Liver (tissue), 8 donors: ENCODE measurements at regions not wholly inside any gene's neighbourhood (a gene's known extent, or its start where the extent isn't known, plus 50 kb on each side); places are given as distances from the start of the nearest gene placed in this dataset.

Experiments used
- DNase-seq: peaks from one replicate; pipeline ENCODE4 v3.0.0-alpha.2; 2017; ENCODE audit warnings: low spot score
- H3K27ac ChIP-seq, 2 donors: one replicate each; pipeline ENCODE4 v1.7.0; 2013; ENCODE audit warnings: inconsistent platforms in 2 of 2, low read length in 2 of 2, control low read depth in 1 of 2, low read depth in 1 of 2, mild to moderate bottlenecking in 1 of 2
- H3K27me3 ChIP-seq, 4 donors: one replicate each; pipeline versions ENCODE4 v1.6.1 to v1.7.0; 2013; ENCODE audit warnings: low read length in 3 of 4, inconsistent platforms in 1 of 4, mild to moderate bottlenecking in 1 of 4, moderate library complexity in 1 of 4; ENCODE audit not compliant: control insufficient read depth in 4 of 4, insufficient read depth in 4 of 4
- H3K36me3 ChIP-seq, 4 donors: one replicate each; pipeline versions ENCODE4 v1.6.1 to v1.7.0; 2013; ENCODE audit warnings: low read length in 3 of 4, mild to moderate bottlenecking in 3 of 4, low read depth in 1 of 4, moderate library complexity in 1 of 4; ENCODE audit not compliant: control insufficient read depth in 4 of 4, insufficient read depth in 3 of 4
- H3K4me1 ChIP-seq, 4 donors: one replicate each; pipeline versions ENCODE4 v1.6.1 to v1.7.0; 2013; ENCODE audit warnings: low read length in 3 of 4, mild to moderate bottlenecking in 3 of 4, moderate library complexity in 1 of 4; ENCODE audit not compliant: control insufficient read depth in 4 of 4, insufficient read depth in 4 of 4
- H3K4me3 ChIP-seq, 3 donors: one replicate each; pipeline versions ENCODE4 v1.6.1 to v1.7.0; 2013; ENCODE audit warnings: low read length in 3 of 3, control low read depth in 1 of 3, low read depth in 1 of 3, mild to moderate bottlenecking in 1 of 3
- H3K9ac ChIP-seq, 2 donors: one replicate each; pipeline ENCODE4 v1.7.0; 2013; ENCODE audit warnings: low read length in 2 of 2, mild to moderate bottlenecking in 2 of 2, moderate library complexity in 2 of 2, control low read depth in 1 of 2, low read depth in 1 of 2
- H3K9me3 ChIP-seq, 4 donors: one replicate each; pipeline versions ENCODE4 v1.6.1 to v1.7.0; 2013; ENCODE audit warnings: low read length in 3 of 4; ENCODE audit not compliant: control insufficient read depth in 4 of 4
- ATF3 ChIP-seq: IDR thresholded peaks from 2 replicates; pipeline ENCODE4 v1.6.1; 2016; ENCODE audit warnings: antibody characterized with exemption
- CTCF ChIP-seq: fragments of 150-350 bp; IDR thresholded peaks from 2 replicates; pipeline ENCODE4 v1.5.1; 2017; ENCODE audit warnings: improper control_type of control experiment, low read depth, low read length; ENCODE audit not compliant: missing input control
- EGR1 ChIP-seq, 2 donors: IDR thresholded peaks; 2 replicates each; pipeline ENCODE4 v1.6.1; 2016 to 2018; ENCODE audit warnings: antibody characterized with exemption in 2 of 2, low read depth in 2 of 2
- FOXA1 ChIP-seq: IDR thresholded peaks from 2 replicates; pipeline ENCODE4 v1.6.1; 2016; ENCODE audit warnings: antibody characterized with exemption
- FOXA2 ChIP-seq: IDR thresholded peaks from 2 replicates; pipeline ENCODE4 v1.6.1; 2016; ENCODE audit warnings: antibody characterized with exemption
- GABPA ChIP-seq, 2 donors: IDR thresholded peaks in 1 of 2; conservative IDR thresholded peaks in 1 of 2; 2 replicates each; pipeline ENCODE4 v1.6.1; 2016; ENCODE audit warnings: antibody characterized with exemption in 2 of 2, mild to moderate bottlenecking in 1 of 2, moderate library complexity in 1 of 2
- HNF4A ChIP-seq, 2 donors: conservative IDR thresholded peaks; 2 replicates each; pipeline ENCODE4 v1.6.1; 2016; ENCODE audit warnings: antibody characterized with exemption in 2 of 2, mild to moderate bottlenecking in 2 of 2
- HNF4G ChIP-seq: IDR thresholded peaks from 2 replicates; pipeline ENCODE4 v1.6.1; 2016; ENCODE audit warnings: antibody characterized with exemption
- JUND ChIP-seq, 2 donors: IDR thresholded peaks; 2 replicates each; pipeline ENCODE4 v1.6.1; 2016; ENCODE audit warnings: antibody characterized with exemption in 2 of 2
- MAX ChIP-seq: IDR thresholded peaks from 2 replicates; pipeline ENCODE4 v1.6.1; 2016; ENCODE audit warnings: antibody characterized with exemption
- NR2F2 ChIP-seq: IDR thresholded peaks from 2 replicates; pipeline ENCODE4 v1.6.1; 2016; ENCODE audit warnings: antibody characterized with exemption
- RAD21 ChIP-seq, 2 donors: IDR thresholded peaks; 2 replicates each; pipeline ENCODE4 v1.6.1; 2016; ENCODE audit warnings: antibody characterized with exemption in 2 of 2, mild to moderate bottlenecking in 2 of 2
- REST ChIP-seq: IDR thresholded peaks from 2 replicates; pipeline ENCODE4 v1.6.1; 2016; ENCODE audit warnings: antibody characterized with exemption, mild to moderate bottlenecking
- RXRA ChIP-seq, 2 donors: IDR thresholded peaks; 2 replicates each; pipeline ENCODE4 v1.6.1; 2017 to 2018; ENCODE audit warnings: antibody characterized with exemption in 2 of 2, mild to moderate bottlenecking in 1 of 2
- SP1 ChIP-seq: IDR thresholded peaks from 2 replicates; pipeline ENCODE4 v1.6.1; 2018; ENCODE audit warnings: antibody characterized with exemption, mild to moderate bottlenecking
- TAF1 ChIP-seq: conservative IDR thresholded peaks from 2 replicates; pipeline ENCODE4 v1.6.1; 2016; ENCODE audit warnings: antibody characterized with exemption, mild to moderate bottlenecking
- YY1 ChIP-seq: IDR thresholded peaks from 2 replicates; pipeline ENCODE4 v1.6.1; 2016; ENCODE audit warnings: antibody characterized with exemption, mild to moderate bottlenecking
- ZBTB33 ChIP-seq: IDR thresholded peaks from 2 replicates; pipeline ENCODE4 v1.6.1; 2016; ENCODE audit warnings: antibody characterized with exemption
- WGBS: extraction: QIAGEN DNeasy Blood & Tissue Kit; methylation state at CpG from one replicate; pipeline ENCODE4 v1.1.7; 2013; 5-methylcytosine and 5-hydroxymethylcytosine counted together
- donor health status: healthy.
- donor health status: healthy.
- donor health status: healthy.
- donor health status: healthy.
- donor health status: healthy.

GRCh38 chr2:58495806-58496205 is 254.7 kb upstream of the FANCL start:
- Histone ChIP-seq H3K9ac (no peak overlapping the region), H3K36me3 (no peaks in the 10 kb centered on the region), H3K4me3 (no peak overlapping the region), H3K27me3 (no peaks in the 10 kb centered on the region), H3K9me3 (no peaks in the 10 kb centered on the region), H3K27ac (no peak overlapping the region), H3K4me1 (no peaks in the 10 kb centered on the region)
- TF ChIP-seq NR2F2 (no peak), FOXA2 (no peak), ATF3 (no peak), FOXA1 (no peak), CTCF (no peak), HNF4G (no peak), GABPA (IDR thresholded peaks at IDR 0.05 in 1 of 2, conservative IDR thresholded peaks at IDR 0.05 in 1 of 2) (no peak), SP1 (no peak), RXRA (IDR thresholded peaks at IDR 0.05) (no peak), HNF4A (conservative IDR thresholded peaks at IDR 0.05) (no peak), MAX (no peak), TAF1 (no peak), JUND (IDR thresholded peaks at IDR 0.05) (no peak), RAD21 (IDR thresholded peaks at IDR 0.05) (no peak)
- WGBS: 95% methylated on average over 1 of the region's 1 CpG
- DNase-seq: no peak

GRCh38 chr2:58494071-58494501 is 253.0 kb upstream of the FANCL start:
- Histone ChIP-seq H3K27ac (no peak overlapping the region), H3K4me1 (no peaks in the 10 kb centered on the region), H3K9me3 (no peaks in the 10 kb centered on the region), H3K4me3 (no peak overlapping the region), H3K36me3 (no peaks in the 10 kb centered on the region), H3K9ac (no peak overlapping the region), H3K27me3 (no peaks in the 10 kb centered on the region)
- TF ChIP-seq REST: no peak
- TF ChIP-seq HNF4A (conservative IDR thresholded peaks at IDR 0.05): no peak
- TF ChIP-seq YY1: no peak
- TF ChIP-seq NR2F2: no peak
- no peak for TF ChIP-seq ATF3
- TF ChIP-seq GABPA (IDR thresholded peaks at IDR 0.05 in 1 of 2, conservative IDR thresholded peaks at IDR 0.05 in 1 of 2): no peak
- no peak for TF ChIP-seq ZBTB33
- TF ChIP-seq EGR1 (IDR thresholded peaks at IDR 0.05; ENCODE audit: low read depth in 2 of 2): no peak
- no peak for TF ChIP-seq FOXA2
- no peak for TF ChIP-seq RAD21 (IDR thresholded peaks at IDR 0.05)
- TF ChIP-seq MAX: no peak
- TF ChIP-seq SP1: no peak
- no peak for TF ChIP-seq TAF1
- WGBS: 81% methylated on average over 10 of the region's 10 CpGs
- DNase-seq: no peak
